ENCODE measurements at regions not wholly inside any gene's neighbourhood (a gene's known extent, or its start where the extent isn't known, plus 50 kb on each side); places are given as distances from the start of the nearest gene placed in this dataset.

DNA sequence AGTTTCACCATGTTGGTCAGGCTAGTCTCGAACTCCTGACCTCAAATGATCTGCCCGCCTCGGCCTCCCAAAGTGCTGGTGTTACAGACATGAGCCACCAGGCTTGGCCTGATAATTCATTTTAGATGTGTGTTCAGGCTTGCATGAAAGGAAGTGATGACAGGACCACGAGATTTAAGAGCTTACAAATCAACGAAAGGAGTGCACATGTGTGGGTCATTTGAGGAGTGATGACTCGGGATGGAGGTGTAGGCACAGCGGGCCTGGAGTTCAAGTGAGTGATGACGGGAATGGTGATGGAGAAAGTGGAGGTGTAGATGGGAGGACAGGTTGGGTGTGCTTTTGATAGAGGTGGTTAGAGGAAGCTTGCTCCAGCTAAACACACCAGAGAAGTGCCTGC, 742.4 kb downstream of the GALR1 start:
- TF ChIP-seq GATA1 (IDR thresholded peaks at IDR 0.05; ENCODE audit: low read depth, low read length), result no peak
- TF ChIP-seq POLR2A (IDR thresholded peaks at IDR 0.05; ENCODE audit: low read length), result no peak

Measured in erythroblast (primary cell).